K562 (cell line): ENCODE measurements at regions not wholly inside any gene's neighbourhood (a gene's known extent, or its start where the extent isn't known, plus 50 kb on each side); places are given as distances from the start of the nearest gene placed in this dataset.

Experiments used
- ATF1 ChIP-seq, 2 experiments: fragments of 450-650 bp in 1 of 2; IDR thresholded peaks; 2 replicates each; pipeline ENCODE4 v1.6.1; 2016; ENCODE audit warnings: missing compliant biosample characterization in 1 of 2, missing genetic modification characterization in 1 of 2
- CC2D1A ChIP-seq: fragments of 450-650 bp; IDR thresholded peaks from 2 replicates; pipeline ENCODE4 v1.6.1; 2017; ENCODE audit warnings: mild to moderate bottlenecking
- FOXK2 ChIP-seq, 2 experiments: fragments of 450-650 bp; IDR thresholded peaks in 1 of 2; conservative IDR thresholded peaks in 1 of 2; 2 replicates each; pipeline ENCODE4 v1.6.1; 2016; ENCODE audit warnings: low read depth in 2 of 2, mild to moderate bottlenecking in 1 of 2
- GATA2 ChIP-seq: sonication (generic); formaldehyde crosslinking; IDR thresholded peaks from 2 replicates; pipeline ENCODE4 v1.4.0; 2020; ENCODE audit warnings: mild to moderate bottlenecking, missing genetic modification reagents
- MXI1 ChIP-seq: IDR thresholded peaks from 2 replicates; pipeline ENCODE4 v1.6.1; 2011; ENCODE audit warnings: low read depth, mild to moderate bottlenecking, improper control_type of control experiment, low read length
- MYBL2 ChIP-seq, 2 experiments: fragments of 450-650 bp in 1 of 2; sonication (generic) in 1 of 2; formaldehyde crosslinking in 1 of 2; IDR thresholded peaks; 2 replicates each; pipeline versions ENCODE4 v1.6.1 to v1.8.1; 2017 to 2022; ENCODE audit warnings: borderline replicate concordance in 1 of 2, inconsistent platforms in 1 of 2, low read depth in 1 of 2, mild to moderate bottlenecking in 1 of 2, missing genetic modification reagents in 1 of 2, moderate library complexity in 1 of 2
- NBN ChIP-seq: fragments of 450-650 bp; IDR thresholded peaks from 2 replicates; pipeline ENCODE4 v1.6.1; 2016; ENCODE audit warnings: low read depth, mild to moderate bottlenecking
- NR0B1 ChIP-seq: fragments of 450-650 bp; IDR thresholded peaks from one replicate; pipeline ENCODE4 v1.6.1; 2018; ENCODE audit warnings: mild to moderate bottlenecking, moderate library complexity; ENCODE audit not compliant: partially characterized antibody
- POLR2A ChIP-seq: fragments of 450-650 bp; conservative IDR thresholded peaks from 2 replicates; pipeline ENCODE4 v1.6.1; 2016
- PTBP1 ChIP-seq: fragments of 200-400 bp; formaldehyde crosslinking; IDR thresholded peaks from 2 replicates; pipeline ENCODE4 v1.6.1; 2017; ENCODE audit warnings: low read depth, low read length
- STAT6 ChIP-seq: sonication (generic); formaldehyde crosslinking; IDR thresholded peaks from 2 replicates; pipeline ENCODE4 v1.8.1; 2023; ENCODE audit warnings: mild to moderate bottlenecking, missing genetic modification reagents
- YBX1 ChIP-seq: fragments of 450-650 bp; IDR thresholded peaks from 2 replicates; pipeline ENCODE4 v1.7.1; 2016; ENCODE audit warnings: mild to moderate bottlenecking
- ZNF280A ChIP-seq: fragments of 450-650 bp; IDR thresholded peaks from 2 replicates; pipeline ENCODE4 v1.6.1; 2018; ENCODE audit warnings: mild to moderate bottlenecking, low read depth; ENCODE audit not compliant: partially characterized antibody
- ZNF586 ChIP-seq: fragments of 450-650 bp; formaldehyde crosslinking; conservative IDR thresholded peaks from 2 replicates; pipeline ENCODE4 v1.4.0; 2020; ENCODE audit warnings: mild to moderate bottlenecking, moderate library complexity
- ZNF830 ChIP-seq: fragments of 250-450 bp; sonication (Bioruptor Pico); IDR thresholded peaks from 2 replicates; pipeline ENCODE4 v1.5.0; 2021; ENCODE audit warnings: mild to moderate bottlenecking
- TF ChIP-seq, protein P1 (sequence below): fragments of 250-450 bp; sonication (Bioruptor Pico); IDR thresholded peaks from 2 replicates; pipeline ENCODE4 v1.4.0; 2020

GRCh38 chr7:106568680-106569499 lies 92.1 kb downstream of the CCDC71L start (continued):
- TF ChIP-seq, protein P1, sequence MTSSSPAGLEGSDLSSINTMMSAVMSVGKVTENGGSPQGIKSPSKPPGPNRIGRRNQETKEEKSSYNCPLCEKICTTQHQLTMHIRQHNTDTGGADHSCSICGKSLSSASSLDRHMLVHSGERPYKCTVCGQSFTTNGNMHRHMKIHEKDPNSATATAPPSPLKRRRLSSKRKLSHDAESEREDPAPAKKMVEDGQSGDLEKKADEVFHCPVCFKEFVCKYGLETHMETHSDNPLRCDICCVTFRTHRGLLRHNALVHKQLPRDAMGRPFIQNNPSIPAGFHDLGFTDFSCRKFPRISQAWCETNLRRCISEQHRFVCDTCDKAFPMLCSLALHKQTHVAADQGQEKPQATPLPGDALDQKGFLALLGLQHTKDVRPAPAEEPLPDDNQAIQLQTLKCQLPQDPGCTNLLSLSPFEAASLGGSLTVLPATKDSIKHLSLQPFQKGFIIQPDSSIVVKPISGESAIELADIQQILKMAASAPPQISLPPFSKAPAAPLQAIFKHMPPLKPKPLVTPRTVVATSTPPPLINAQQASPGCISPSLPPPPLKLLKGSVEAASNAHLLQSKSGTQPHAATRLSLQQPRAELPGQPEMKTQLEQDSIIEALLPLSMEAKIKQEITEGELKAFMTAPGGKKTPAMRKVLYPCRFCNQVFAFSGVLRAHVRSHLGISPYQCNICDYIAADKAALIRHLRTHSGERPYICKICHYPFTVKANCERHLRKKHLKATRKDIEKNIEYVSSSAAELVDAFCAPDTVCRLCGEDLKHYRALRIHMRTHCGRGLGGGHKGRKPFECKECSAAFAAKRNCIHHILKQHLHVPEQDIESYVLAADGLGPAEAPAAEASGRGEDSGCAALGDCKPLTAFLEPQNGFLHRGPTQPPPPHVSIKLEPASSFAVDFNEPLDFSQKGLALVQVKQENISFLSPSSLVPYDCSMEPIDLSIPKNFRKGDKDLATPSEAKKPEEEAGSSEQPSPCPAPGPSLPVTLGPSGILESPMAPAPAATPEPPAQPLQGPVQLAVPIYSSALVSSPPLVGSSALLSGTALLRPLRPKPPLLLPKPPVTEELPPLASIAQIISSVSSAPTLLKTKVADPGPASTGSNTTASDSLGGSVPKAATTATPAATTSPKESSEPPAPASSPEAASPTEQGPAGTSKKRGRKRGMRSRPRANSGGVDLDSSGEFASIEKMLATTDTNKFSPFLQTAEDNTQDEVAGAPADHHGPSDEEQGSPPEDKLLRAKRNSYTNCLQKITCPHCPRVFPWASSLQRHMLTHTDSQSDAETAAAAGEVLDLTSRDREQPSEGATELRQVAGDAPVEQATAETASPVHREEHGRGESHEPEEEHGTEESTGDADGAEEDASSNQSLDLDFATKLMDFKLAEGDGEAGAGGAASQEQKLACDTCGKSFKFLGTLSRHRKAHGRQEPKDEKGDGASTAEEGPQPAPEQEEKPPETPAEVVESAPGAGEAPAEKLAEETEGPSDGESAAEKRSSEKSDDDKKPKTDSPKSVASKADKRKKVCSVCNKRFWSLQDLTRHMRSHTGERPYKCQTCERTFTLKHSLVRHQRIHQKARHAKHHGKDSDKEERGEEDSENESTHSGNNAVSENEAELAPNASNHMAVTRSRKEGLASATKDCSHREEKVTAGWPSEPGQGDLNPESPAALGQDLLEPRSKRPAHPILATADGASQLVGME (CRISPR knock-in tag) = peak; percentile 81; the same call in 1 of the 2 replicates
- TF ChIP-seq NR0B1 (no peak), ZNF586 (CRISPR knock-in tag) (no peak), GATA2 (CRISPR knock-in tag) (peak; percentile 92), YBX1 (no peak), ZNF280A (no peak), MYBL2 (IDR thresholded peaks at IDR 0.05; ENCODE audit: low read depth) (peak; percentile 98), MYBL2 (CRISPR knock-in tag; IDR thresholded peaks at IDR 0.05; ENCODE audit: borderline replicate concordance) (no peak; the same call in 1 of the 2 replicates), FOXK2 (conservative IDR thresholded peaks at IDR 0.05 in 1 of 2, IDR thresholded peaks at IDR 0.05 in 1 of 2; ENCODE audit: low read depth in 2 of 2) (peak; percentile 97 to 98), PTBP1 (no peak), NBN (peak; percentile 99), STAT6 (no peak), POLR2A (peak; percentile 53; the same call in 1 of the 2 replicates), MXI1 (peak; percentile 70), CC2D1A (peak; percentile 98), ZNF830 (peak; percentile 90), ATF1 (CRISPR knock-in tag; IDR thresholded peaks at IDR 0.05) (no peak), ATF1 (tag; IDR thresholded peaks at IDR 0.05) (peak; percentile 80)
